ENCODE measurements at regions not wholly inside any gene's neighbourhood (a gene's known extent, or its start where the extent isn't known, plus 50 kb on each side); places are given as distances from the start of the nearest gene placed in this dataset.
A peak's percentile ranks its signal among the peaks of the same experiment; 100 is the strongest.

DNA sequence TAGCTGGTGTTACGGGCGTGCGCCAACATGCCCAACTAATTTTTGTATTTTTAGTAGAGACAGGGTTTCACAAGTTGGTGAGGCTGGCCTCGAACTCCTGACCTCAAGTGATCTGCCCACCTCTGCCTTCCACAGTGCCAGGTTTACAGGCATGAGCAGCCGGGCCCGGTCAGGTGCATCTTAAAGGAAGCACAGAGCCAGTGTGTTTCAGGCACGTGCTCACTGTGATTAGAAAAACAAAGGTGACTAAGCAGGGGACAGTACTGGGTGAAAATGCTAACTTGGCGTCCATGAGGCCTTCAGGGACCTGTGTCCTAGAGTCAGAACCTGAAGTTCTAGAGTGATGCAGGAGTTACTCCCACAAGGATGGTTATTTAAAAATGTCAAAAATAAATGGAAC, 60.0 kb upstream of the GJA8 start:
- WGBS, 2 donors (ENCODE audit: low coverage in 1 of 2), result 85% methylated on average over 2 of the region's 8 CpGs; no CpG with 5 or more reads in 1 of the 2 donors
- TF ChIP-seq, protein P1, sequence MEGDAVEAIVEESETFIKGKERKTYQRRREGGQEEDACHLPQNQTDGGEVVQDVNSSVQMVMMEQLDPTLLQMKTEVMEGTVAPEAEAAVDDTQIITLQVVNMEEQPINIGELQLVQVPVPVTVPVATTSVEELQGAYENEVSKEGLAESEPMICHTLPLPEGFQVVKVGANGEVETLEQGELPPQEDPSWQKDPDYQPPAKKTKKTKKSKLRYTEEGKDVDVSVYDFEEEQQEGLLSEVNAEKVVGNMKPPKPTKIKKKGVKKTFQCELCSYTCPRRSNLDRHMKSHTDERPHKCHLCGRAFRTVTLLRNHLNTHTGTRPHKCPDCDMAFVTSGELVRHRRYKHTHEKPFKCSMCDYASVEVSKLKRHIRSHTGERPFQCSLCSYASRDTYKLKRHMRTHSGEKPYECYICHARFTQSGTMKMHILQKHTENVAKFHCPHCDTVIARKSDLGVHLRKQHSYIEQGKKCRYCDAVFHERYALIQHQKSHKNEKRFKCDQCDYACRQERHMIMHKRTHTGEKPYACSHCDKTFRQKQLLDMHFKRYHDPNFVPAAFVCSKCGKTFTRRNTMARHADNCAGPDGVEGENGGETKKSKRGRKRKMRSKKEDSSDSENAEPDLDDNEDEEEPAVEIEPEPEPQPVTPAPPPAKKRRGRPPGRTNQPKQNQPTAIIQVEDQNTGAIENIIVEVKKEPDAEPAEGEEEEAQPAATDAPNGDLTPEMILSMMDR (IDR thresholded peaks at IDR 0.05), result no peak
- TF ChIP-seq POLR2AphosphoS5 (IDR thresholded peaks at IDR 0.05), result no peak
- TF ChIP-seq POLR2A (IDR thresholded peaks at IDR 0.05), result no peak
- no peak for TF ChIP-seq EP300 (IDR thresholded peaks at IDR 0.05)
- Histone ChIP-seq H3K4me3 (no peak overlapping the region), H3K27me3 (peaks cover 2% of the 10 kb centered on the region), H3K27ac (no peak overlapping the region), H3K4me1 (no peaks in the 10 kb centered on the region), H3K36me3 (no peaks in the 10 kb centered on the region), H3K9me3 (no peaks in the 10 kb centered on the region)
- ATAC-seq, result no peak

DNA sequence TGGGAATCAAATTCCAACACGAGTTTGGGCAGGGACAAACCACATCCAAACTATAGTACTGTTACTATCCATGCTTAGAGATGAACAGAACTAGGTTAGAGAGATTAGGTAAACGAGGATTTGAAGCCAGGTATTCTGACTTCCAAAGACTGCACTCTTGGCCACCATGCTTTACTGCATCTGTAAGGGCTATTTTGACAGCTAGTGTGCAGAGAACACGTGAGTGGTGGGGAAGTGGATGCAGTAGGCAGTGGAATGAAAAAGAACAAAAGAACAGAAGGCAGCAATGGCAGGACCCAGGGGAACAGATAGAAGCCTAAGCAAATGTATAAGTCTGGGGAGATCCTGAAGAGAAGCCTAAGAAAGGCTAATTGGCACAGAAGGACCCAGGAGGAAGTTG, 59.1 kb upstream of the GJA8 start:
- H3K4me1 ChIP-seq, result no peaks in the 10 kb centered on the region
- H3K27me3 ChIP-seq, result peaks cover 5% of the 10 kb centered on the region
- ATAC-seq, result no peak
- H3K36me3 ChIP-seq, result no peaks in the 10 kb centered on the region
- H3K4me3 ChIP-seq, result no peak overlapping the region
- no peak overlapping the region for H3K27ac ChIP-seq
- no peaks in the 10 kb centered on the region for H3K9me3 ChIP-seq
- TF ChIP-seq, protein P1 (IDR thresholded peaks at IDR 0.05), result no peak
- TF ChIP-seq EP300 (IDR thresholded peaks at IDR 0.05) (no peak), POLR2AphosphoS5 (IDR thresholded peaks at IDR 0.05) (no peak), POLR2A (IDR thresholded peaks at IDR 0.05) (no peak)
- WGBS, 2 donors (ENCODE audit: low coverage in 1 of 2), result 75 to 87% methylated on average over 2 to 3 of the region's 3 CpGs

DNA sequence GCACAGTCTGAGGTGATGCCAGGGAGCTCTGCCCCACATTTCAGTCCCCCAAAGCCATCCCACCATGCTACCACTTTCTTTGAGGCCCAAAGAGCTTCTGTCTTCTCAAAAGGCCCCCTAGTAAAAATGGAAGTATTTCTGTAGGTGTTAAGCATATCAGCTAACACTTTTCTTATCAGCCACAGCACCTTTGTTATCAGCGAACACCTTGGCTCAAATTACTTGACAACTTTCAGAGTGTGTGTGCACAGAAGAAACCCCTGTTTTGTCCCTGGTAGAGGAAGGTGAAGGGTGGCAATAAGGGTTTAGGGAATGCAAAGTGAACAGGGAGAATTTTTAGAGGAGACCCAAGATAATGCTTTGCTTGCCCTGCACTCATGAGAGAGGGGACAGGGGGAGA, 54.8 kb upstream of the GJA8 start:
- ATAC-seq, result no peak
- TF ChIP-seq POLR2AphosphoS5 (IDR thresholded peaks at IDR 0.05) (no peak), EP300 (IDR thresholded peaks at IDR 0.05) (no peak), POLR2A (IDR thresholded peaks at IDR 0.05) (no peak)
- TF ChIP-seq, protein P1 (IDR thresholded peaks at IDR 0.05), result no peak
- H3K27ac ChIP-seq, result no peak overlapping the region

DNA sequence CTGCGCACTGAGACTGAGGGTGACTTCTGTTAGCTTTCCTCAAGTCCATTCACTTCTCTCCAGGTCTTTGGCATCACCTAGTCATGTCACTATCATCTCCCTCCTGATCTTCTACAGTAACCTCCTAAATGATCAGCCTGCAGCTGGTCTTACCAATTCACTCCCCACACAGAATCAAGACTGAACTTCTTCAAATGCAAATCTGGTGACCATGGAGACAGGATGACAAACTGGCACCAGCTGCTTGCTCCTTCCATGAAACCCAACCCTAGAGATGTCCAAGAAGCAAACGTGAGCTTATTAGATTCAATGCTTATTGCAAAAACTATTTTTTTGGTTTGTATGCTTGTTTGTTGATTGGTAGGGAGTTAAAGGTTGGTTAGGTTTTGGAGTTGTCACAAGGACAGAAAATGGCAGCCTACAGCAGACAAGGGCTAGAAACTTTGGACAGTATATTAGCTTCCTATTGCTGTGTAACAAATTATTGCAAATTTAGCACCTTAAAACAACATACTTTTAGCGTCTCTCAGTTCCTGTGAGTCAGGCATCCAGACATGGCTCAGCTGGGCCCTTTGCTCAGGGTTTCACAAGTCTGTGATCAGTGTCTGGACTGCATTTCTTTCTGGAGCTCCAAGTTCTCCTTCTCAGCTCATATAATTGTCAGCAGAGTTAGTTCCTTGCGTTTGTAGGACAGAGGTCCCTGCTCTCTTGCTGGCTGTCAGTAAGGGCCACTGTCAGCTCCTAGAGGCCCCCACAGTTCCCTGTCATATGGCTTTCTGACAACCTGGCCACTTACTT, 53.3 kb upstream of the GJA8 start:
- 48 to 70% methylated on average over 3 to 4 of the region's 4 CpGs for WGBS, 2 donors (ENCODE audit: low coverage in 1 of 2)
- H3K9me3 ChIP-seq, result no peaks in the 10 kb centered on the region
- H3K4me1 ChIP-seq, result no peaks in the 10 kb centered on the region
- H3K36me3 ChIP-seq, result no peaks in the 10 kb centered on the region
- no peak for TF ChIP-seq EP300 (IDR thresholded peaks at IDR 0.05)
- no peak for TF ChIP-seq POLR2AphosphoS5 (IDR thresholded peaks at IDR 0.05)
- no peak for TF ChIP-seq POLR2A (IDR thresholded peaks at IDR 0.05)
- TF ChIP-seq, protein P1 (IDR thresholded peaks at IDR 0.05), result no peak
- peaks cover 5% of the 10 kb centered on the region for H3K27me3 ChIP-seq
- H3K27ac ChIP-seq, result no peak overlapping the region
- H3K4me3 ChIP-seq, result no peak overlapping the region
- peak; percentile 68 for ATAC-seq

More for the DNA sequence above, 54.8 kb upstream of the GJA8 start:
- Histone ChIP-seq H3K9me3 (no peaks in the 10 kb centered on the region), H3K36me3 (no peaks in the 10 kb centered on the region), H3K27me3 (peaks cover 5% of the 10 kb centered on the region), H3K4me3 (no peak overlapping the region), H3K4me1 (no peaks in the 10 kb centered on the region)
- no CpG with 5 or more reads among the region's 1 CpG for WGBS, 2 donors (ENCODE audit: low coverage in 1 of 2)

DNA sequence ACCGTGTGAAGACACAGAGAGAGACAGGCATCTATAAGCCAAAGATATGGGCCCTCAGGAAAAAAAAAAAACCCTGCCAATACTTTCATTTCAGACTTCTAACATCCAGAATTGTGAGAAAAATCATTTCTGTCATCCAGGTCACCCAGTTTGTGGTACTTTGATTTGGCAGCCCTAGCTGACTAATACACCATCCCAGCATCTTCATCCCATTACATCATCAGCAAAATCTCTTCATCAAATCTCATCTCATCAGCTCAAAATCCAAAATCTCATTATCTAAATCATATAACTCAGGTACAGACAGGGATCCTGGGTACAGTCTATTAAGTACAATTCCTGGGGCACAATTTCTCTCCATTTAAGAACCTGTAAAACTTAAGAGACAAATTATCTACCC, 51.9 kb upstream of the GJA8 start:
- Histone ChIP-seq H3K36me3 (no peaks in the 10 kb centered on the region), H3K4me3 (no peak overlapping the region), H3K4me1 (no peaks in the 10 kb centered on the region), H3K9me3 (no peaks in the 10 kb centered on the region), H3K27ac (no peak overlapping the region), H3K27me3 (peaks cover 13% of the 10 kb centered on the region)
- ATAC-seq, result no peak
- whole genome bisulfite sequencing, 2 donors (ENCODE audit: low coverage in 1 of 2), result 81 to 91% methylated on average over 1 of the region's 1 CpG
- no peak for TF ChIP-seq EP300 (IDR thresholded peaks at IDR 0.05)
- TF ChIP-seq POLR2AphosphoS5 (IDR thresholded peaks at IDR 0.05), result no peak
- no peak for TF ChIP-seq POLR2A (IDR thresholded peaks at IDR 0.05)
- TF ChIP-seq, protein P1 (IDR thresholded peaks at IDR 0.05), result no peak
